Spleen (tissue), 11 donors: ENCODE measurements at regions not wholly inside any gene's neighbourhood (a gene's known extent, or its start where the extent isn't known, plus 50 kb on each side); places are given as distances from the start of the nearest gene placed in this dataset.

Experiments
- DNase-seq: peaks from one replicate; pipeline ENCODE4 v3.0.0-alpha.2; 2020
- H3K27ac ChIP-seq, 8 donors: fragments of 200-600 bp; sonication (generic) in 7 of 8; 1 replicate in 4 of 8; 2 replicates in 4 of 8; pipeline versions ENCODE4 v1.5.0 to v1.8.0; 2016 to 2021; ENCODE audit warnings: inconsistent platforms in 4 of 8, mild to moderate bottlenecking in 4 of 8, moderate library complexity in 1 of 8
- H3K27me3 ChIP-seq, 7 donors: fragments of 200-600 bp; sonication (generic) in 6 of 7; replicated peaks in 1 of 7; 1 replicate in 4 of 7; 2 replicates in 3 of 7; pipeline versions ENCODE4 v1.5.0 to v1.8.0; 2016 to 2021; ENCODE audit warnings: inconsistent platforms in 3 of 7, mild to moderate bottlenecking in 1 of 7
- H3K36me3 ChIP-seq, 6 donors: fragments of 200-600 bp; sonication (generic) in 5 of 6; 1 replicate in 4 of 6; 2 replicates in 2 of 6; pipeline versions ENCODE4 v1.5.0 to v1.8.0; 2016 to 2021; ENCODE audit warnings: inconsistent platforms in 2 of 6
- H3K4me1 ChIP-seq, 6 donors: fragments of 200-600 bp; sonication (generic) in 5 of 6; 1 replicate in 3 of 6; 2 replicates in 3 of 6; pipeline versions ENCODE4 v1.5.0 to v1.8.0; 2016 to 2021; ENCODE audit warnings: inconsistent platforms in 3 of 6
- H3K4me3 ChIP-seq, 8 donors: fragments of 200-600 bp; sonication (generic) in 7 of 8; 1 replicate in 4 of 8; 2 replicates in 4 of 8; pipeline versions ENCODE4 v1.5.0 to v1.8.0; 2016 to 2021; ENCODE audit warnings: inconsistent platforms in 4 of 8, mild to moderate bottlenecking in 4 of 8, moderate library complexity in 2 of 8
- H3K9me3 ChIP-seq, 8 donors: fragments of 200-600 bp; sonication (generic) in 7 of 8; 1 replicate in 4 of 8; 2 replicates in 4 of 8; pipeline versions ENCODE4 v1.5.0 to v1.8.0; 2016 to 2021; ENCODE audit warnings: inconsistent platforms in 4 of 8
- POLR2A ChIP-seq, 3 donors: fragments of 450-650 bp; IDR thresholded peaks; one replicate each; pipeline ENCODE4 v1.5.1; 2017; ENCODE audit warnings: antibody characterized with exemption in 3 of 3, mild to moderate bottlenecking in 1 of 3
- POLR2AphosphoS5 ChIP-seq, 3 donors: sonication (generic); formaldehyde crosslinking; IDR thresholded peaks; one replicate each; pipeline ENCODE4 v1.5.1; 2017; ENCODE audit warnings: antibody characterized with exemption in 3 of 3
- WGBS, 5 donors: extraction: QIAGEN DNeasy Blood & Tissue Kit in 3 of 5; methylation state at CpG; one replicate each; pipeline versions ENCODE4 v1.1.5 to v1.1.7; 2013 to 2018; 5-methylcytosine and 5-hydroxymethylcytosine counted together
- intact Hi-C: fragments of 100-400 bp; cut with DNase I; formaldehyde crosslinking; loops from one replicate; pipeline ENCODE4 v1.15.0; 2023; ENCODE audit warnings: low total_unique reads
- TF ChIP-seq, protein P1 (sequence below), 11 experiments: fragments of 200-600 bp in 7 of 11; fragments of 450-650 bp in 4 of 11; sonication (generic) in 4 of 11; IDR thresholded peaks in 8 of 11; conservative IDR thresholded peaks in 3 of 11; 1 replicate in 7 of 11; 2 replicates in 4 of 11; pipeline versions ENCODE4 v1.4.0 to v1.8.0; 2016 to 2021; ENCODE audit warnings: antibody characterized with exemption in 11 of 11, inconsistent platforms in 4 of 11, mild to moderate bottlenecking in 1 of 11
- donor health status: healthy with polysubstance abuse.
- donor health status: DM: no; HTN: no; CAD: no; lungs with moderate emphysema.
- donor health status: DM: no; HTN: no; CAD: no.
- donor health status: Bipolar disorder and iron deficiency.
- donor health status: healthy.
- donor health status: DM: no; HTN: no; CAD: no.
- donor health status: DM: yes; HTN: yes; CAD: no.

DNA sequence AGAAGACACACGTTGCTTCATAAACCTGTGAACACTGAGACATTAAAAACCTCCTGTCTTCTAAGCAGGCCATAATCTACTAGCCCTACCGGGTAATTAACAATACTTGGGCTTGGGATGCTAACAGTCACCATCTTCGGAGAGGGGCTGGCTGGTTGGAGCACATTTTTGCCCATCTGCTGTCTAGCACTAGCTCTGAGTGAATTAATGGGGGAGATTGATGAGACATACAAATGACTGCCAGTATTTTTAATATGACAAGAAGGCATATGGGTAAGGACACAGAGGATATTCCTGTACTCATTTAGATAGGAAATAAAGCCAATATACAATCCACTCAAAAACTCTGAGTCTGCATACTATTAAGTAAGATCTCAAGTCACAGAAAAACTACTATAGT is 651.6 kb upstream of the SOX11 start:
- Histone ChIP-seq H3K27ac (no peak overlapping the region), H3K36me3 (no peaks in the 10 kb centered on the region), H3K4me3 (no peak overlapping the region), H3K27me3 (no peaks in the 10 kb centered on the region), H3K4me1 (no peaks in the 10 kb centered on the region), H3K9me3 (peaks cover 0 to 12% (median 4%) of the 10 kb centered on the region in 8 donors)
- 78 to 90% (median 81%) methylated on average over 3 of the region's 3 CpGs for WGBS, 5 donors
- no peak for DNase-seq
- intact Hi-C loops: no loop called here
- no peak for TF ChIP-seq POLR2AphosphoS5 (IDR thresholded peaks at IDR 0.05)

DNA sequence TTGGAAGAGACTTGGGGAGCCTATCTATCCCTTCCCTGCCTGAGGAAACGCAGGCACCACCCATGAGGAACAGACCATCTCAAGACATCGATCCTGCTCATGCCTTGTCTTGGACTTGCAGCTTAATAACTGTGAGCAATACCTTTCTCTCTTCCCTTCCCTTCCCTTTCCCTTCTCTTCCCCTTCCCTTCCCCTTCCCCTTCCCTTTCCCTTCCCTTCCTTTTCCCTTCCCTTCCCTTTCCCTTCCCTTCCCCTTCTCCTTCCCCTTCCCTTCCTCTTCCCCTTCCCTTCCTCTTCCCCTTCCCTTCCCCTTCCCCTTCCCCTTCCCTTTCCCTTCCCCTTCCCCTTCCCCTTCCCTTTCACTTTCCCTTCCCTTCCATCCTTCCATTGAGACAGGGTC is 650.7 kb upstream of the SOX11 start:
- 83 to 100% (median 85%) methylated on average over 2 of the region's 2 CpGs for WGBS, 5 donors
- no peak for DNase-seq
- H3K9me3 ChIP-seq: peaks cover 0 to 12% (median 3%) of the 10 kb centered on the region in 8 donors
- no peaks in the 10 kb centered on the region for H3K36me3 ChIP-seq
- intact Hi-C loops: no loop called here
- H3K27ac ChIP-seq: no peak overlapping the region
- no peaks in the 10 kb centered on the region for H3K27me3 ChIP-seq
- no peaks in the 10 kb centered on the region for H3K4me1 ChIP-seq
- TF ChIP-seq POLR2AphosphoS5 (IDR thresholded peaks at IDR 0.05) (no peak), POLR2A (IDR thresholded peaks at IDR 0.05) (no peak)
- TF ChIP-seq, protein P1, sequence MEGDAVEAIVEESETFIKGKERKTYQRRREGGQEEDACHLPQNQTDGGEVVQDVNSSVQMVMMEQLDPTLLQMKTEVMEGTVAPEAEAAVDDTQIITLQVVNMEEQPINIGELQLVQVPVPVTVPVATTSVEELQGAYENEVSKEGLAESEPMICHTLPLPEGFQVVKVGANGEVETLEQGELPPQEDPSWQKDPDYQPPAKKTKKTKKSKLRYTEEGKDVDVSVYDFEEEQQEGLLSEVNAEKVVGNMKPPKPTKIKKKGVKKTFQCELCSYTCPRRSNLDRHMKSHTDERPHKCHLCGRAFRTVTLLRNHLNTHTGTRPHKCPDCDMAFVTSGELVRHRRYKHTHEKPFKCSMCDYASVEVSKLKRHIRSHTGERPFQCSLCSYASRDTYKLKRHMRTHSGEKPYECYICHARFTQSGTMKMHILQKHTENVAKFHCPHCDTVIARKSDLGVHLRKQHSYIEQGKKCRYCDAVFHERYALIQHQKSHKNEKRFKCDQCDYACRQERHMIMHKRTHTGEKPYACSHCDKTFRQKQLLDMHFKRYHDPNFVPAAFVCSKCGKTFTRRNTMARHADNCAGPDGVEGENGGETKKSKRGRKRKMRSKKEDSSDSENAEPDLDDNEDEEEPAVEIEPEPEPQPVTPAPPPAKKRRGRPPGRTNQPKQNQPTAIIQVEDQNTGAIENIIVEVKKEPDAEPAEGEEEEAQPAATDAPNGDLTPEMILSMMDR (IDR thresholded peaks at IDR 0.05 in 8 of 11, conservative IDR thresholded peaks at IDR 0.05 in 3 of 11): no peak
- H3K4me3 ChIP-seq: no peak overlapping the region

DNA sequence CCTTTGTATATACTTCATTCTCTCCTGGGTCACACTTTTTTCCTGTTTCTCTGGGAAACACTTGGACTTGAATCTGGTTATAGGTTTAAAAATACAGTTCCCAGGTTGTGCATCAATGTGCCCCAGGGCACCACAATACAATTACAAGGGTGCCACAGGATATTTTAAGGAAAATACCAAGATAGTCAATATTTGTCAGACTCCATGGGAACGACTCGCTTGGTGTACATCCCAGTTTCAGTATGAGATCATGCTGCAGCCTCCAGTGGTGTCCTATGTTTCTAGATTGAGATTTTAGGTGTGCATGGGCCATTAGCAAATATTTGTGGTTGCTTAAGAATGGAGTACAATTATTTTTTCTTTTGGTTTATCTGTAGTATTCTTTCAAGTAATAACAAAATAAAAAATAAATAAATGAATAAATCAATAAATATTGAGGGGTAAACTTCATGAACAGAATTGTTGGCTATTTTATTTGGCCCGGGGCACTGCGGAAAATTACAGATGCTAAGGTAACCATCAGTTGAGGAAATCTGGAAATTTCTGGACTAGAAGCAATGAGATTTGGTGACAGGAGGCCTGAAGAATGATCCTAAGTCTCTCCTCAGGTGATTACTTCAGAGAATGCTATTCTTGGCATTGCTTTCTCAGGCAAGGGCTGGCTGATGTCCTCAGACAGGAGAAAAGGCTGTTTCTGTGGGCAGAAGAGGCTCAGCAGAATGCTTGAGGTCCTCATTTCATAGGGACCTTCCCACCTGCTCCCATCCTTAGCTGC is 649.3 kb upstream of the SOX11 start:
- Histone ChIP-seq H3K4me1 (no peaks in the 10 kb centered on the region), H3K36me3 (no peaks in the 10 kb centered on the region), H3K27me3 (no peaks in the 10 kb centered on the region), H3K9me3 (peaks cover 0 to 16% (median 2%) of the 10 kb centered on the region in 8 donors), H3K4me3 (no peak overlapping the region), H3K27ac (no peak overlapping the region)
- DNase-seq: no peak
- WGBS, 5 donors: 82 to 94% (median 88%) methylated on average over 4 of the region's 4 CpGs
- TF ChIP-seq, protein P1 (IDR thresholded peaks at IDR 0.05 in 8 of 11, conservative IDR thresholded peaks at IDR 0.05 in 3 of 11): no peak
- TF ChIP-seq POLR2A (IDR thresholded peaks at IDR 0.05) (no peak), POLR2AphosphoS5 (IDR thresholded peaks at IDR 0.05) (no peak)
- intact Hi-C loops: no loop called here

DNA sequence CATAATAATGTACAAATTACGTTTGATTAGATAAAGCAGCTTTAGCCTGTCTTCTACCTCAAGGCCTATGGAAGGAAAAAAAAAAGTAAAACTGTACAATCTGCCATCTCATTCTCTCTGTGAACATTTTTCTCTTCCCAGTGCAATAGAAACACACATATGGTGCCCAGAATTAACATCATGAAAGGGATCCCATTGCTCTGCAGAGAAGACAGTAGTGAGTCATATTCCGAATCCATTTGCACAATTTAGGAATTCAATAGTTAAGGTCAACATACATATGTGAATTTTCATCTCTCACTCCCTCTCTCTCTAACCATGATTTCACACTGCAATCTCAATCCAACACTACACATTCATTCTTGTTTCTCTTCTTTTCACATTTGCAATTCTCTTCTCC is 640.9 kb upstream of the SOX11 start:
- 77 to 85% (median 79%) methylated on average over 2 of the region's 2 CpGs for WGBS, 5 donors
- DNase-seq: no peak
- H3K4me1 ChIP-seq: no peaks in the 10 kb centered on the region
- intact Hi-C loops: no loop called here
- H3K9me3 ChIP-seq: peaks cover 0 to 15% (median 4%) of the 10 kb centered on the region in 8 donors
- no peak for TF ChIP-seq POLR2AphosphoS5 (IDR thresholded peaks at IDR 0.05)
- no peak for TF ChIP-seq POLR2A (IDR thresholded peaks at IDR 0.05)
- TF ChIP-seq, protein P1 (IDR thresholded peaks at IDR 0.05 in 8 of 11, conservative IDR thresholded peaks at IDR 0.05 in 3 of 11): no peak
- H3K36me3 ChIP-seq: no peaks in the 10 kb centered on the region
- H3K27ac ChIP-seq: no peak overlapping the region
- H3K4me3 ChIP-seq: no peak overlapping the region
- no peaks in the 10 kb centered on the region for H3K27me3 ChIP-seq
